Stimulated activated CD8-positive, alpha-beta memory T cell treated with anti-CD3 and anti-CD28 coated beads, Interleukin-4, amount 100 ng/mL, for 1 hour (primary cell): ENCODE measurements at regions not wholly inside any gene's neighbourhood (a gene's known extent, or its start where the extent isn't known, plus 50 kb on each side); places are given as distances from the start of the nearest gene placed in this dataset.
"Not testable (repeated sequence)": the region's sequence is repeated elsewhere in the genome, so short reads cannot be mapped to it uniquely, and the experiment has no call there.

ENCODE experiments used
- DNase-seq, 2 donors: peaks; one replicate each; pipeline ENCODE4 v3.0.0-alpha.2; 2020; ENCODE audit warnings: low read depth in 2 of 2, low spot score in 1 of 2

GRCh38 chr3:157921811-157922210 is 184.4 kb downstream of the SHOX2 start:
- DNase-seq: no peak

GRCh38 chr3:157920822-157921700 is 185.2 kb downstream of the SHOX2 start:
- DNase-seq: no peak

DNA sequence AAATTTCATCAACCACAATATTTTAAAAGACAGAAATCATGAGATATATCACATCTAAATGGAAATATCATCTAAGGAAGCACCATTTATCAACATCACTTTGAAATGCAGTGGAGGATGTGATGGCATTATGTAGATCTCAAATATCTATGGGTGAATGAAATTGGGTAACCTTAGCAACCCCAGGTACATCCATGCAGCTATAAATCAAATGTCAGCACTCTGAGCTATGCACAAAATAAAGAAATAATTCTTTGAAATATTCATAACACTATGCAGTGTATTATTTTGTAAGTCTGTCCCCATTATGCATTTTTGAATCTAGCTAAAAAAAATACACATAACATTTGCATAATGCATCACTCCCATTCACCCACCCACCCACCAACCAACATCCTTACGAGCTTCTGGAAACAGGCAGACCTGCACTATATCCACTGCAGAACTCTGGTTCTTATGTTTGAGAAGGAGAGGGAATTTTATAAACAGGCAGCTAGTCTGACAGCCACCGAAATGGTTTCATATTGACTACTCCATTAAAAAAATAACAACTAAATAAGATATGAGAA is 186.8 kb downstream of the SHOX2 start:
- DNase-seq: no peak

DNA sequence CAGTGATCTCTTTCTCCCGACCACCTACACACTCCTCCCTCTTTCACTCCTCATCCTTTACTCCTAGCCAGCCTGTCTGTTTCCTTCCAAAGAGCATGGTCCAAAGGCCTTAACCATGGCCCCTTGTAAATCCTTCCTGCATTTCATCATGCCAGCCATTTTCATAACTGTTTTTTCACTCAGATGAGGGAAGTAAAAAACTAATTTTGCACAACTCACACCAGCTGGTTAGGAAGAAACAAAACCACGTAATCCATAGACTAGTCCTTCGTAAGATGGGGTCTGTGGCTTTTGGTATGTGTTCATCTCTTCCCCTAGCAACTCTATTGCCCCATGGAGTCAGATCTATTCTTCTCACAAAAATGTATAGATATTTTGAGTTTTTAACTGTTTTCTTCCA is 187.8 kb downstream of the SHOX2 start:
- no peak for DNase-seq

- no peak for DNase-seq
These were observed 189.5 kb downstream of the SHOX2 start for GRCh38 chr3:157916672-157917071.

- DNase-seq: no peak
These were observed 191.3 kb downstream of the SHOX2 start for GRCh38 chr3:157914882-157915281.

DNA sequence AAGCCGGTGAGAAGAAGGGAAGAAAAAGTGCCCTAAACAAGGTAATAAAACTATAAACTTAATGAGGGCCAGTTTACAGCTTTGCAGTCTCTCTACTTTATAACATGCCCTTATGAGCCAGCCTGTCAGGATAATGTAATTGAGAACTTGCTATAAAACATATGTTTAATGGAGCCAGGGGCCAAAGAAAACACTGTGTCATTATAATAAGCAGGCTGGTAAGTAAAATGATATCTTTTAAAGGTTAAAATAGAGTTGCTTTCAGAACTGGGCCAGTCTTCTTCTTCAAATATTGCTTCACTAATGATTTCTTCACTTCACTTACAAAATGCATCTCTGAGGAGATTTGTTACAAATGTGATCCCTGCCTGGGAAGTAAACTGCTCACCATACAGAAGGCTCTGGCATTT is 192.5 kb downstream of the SHOX2 start:
- no peak for DNase-seq

GRCh38 chr3:157912514-157913451 is 193.4 kb downstream of the SHOX2 start:
- DNase-seq: no peak

DNA sequence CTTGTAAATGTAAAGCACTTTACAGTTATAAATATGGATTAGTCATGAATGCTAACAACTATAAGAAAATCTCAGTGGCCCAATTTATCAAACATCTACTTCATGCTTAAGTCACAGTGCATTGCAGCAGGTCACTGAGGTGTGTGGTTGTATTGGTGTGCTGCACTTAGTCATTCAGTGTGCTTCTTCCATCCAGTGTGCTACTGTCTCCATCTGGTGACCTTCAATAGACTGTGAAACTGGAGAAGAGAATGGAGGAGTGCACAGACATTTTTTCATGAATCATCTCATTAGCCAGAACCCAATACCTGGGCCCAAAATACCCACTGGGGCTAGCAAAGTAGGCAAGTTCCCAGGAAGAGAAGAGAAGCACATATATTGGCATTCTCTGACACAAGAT is 199.6 kb downstream of the SHOX2 start:
- no peak for DNase-seq

DNA sequence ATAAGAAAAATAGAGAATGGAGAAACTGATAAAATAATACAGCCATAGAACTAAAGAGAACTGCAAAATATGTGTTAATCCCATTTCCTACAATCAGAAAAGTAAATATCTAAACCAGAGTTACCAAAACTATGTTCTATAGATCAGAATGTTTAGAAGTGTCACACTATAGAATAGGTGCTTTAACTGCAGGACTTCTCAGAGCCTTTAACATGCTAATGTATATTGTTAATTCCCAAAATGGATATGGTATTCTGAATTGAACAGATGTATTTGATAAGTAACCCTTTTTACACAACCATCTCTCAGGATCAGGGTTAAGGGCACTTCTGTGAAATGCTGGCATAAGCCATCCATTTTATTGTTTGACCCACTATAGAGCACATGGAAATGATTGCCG is 200.3 kb downstream of the SHOX2 start:
- no peak for DNase-seq

- DNase-seq: not testable (repeated sequence)
These were observed 203.5 kb downstream of the SHOX2 start for GRCh38 chr3:157902680-157903079.

DNA sequence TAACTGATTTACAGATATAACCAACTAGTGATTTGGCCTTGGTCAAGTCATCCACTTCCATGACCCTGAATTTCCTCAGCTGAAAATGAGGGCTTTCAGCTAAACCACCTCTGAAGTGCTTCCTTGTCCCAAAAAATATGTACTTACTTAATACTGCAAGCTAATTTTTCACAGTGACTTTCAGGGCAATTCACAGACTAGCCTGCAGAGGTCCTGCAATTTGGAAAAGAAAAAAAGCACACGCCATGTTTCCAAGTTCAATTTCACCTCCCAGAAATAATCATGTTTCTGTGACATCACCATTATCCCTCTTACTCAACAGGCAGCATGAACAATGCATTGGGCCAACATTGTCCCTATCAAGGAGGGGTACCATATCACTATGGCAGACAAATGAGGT is 218.2 kb downstream of the SHOX2 start:
- DNase-seq: no peak

GRCh38 chr3:157876556-157876955 is 229.7 kb downstream of the SHOX2 start:
- DNase-seq: no peak

GRCh38 chr3:157872902-157873301 is 233.3 kb downstream of the SHOX2 start:
- no peak for DNase-seq

DNA sequence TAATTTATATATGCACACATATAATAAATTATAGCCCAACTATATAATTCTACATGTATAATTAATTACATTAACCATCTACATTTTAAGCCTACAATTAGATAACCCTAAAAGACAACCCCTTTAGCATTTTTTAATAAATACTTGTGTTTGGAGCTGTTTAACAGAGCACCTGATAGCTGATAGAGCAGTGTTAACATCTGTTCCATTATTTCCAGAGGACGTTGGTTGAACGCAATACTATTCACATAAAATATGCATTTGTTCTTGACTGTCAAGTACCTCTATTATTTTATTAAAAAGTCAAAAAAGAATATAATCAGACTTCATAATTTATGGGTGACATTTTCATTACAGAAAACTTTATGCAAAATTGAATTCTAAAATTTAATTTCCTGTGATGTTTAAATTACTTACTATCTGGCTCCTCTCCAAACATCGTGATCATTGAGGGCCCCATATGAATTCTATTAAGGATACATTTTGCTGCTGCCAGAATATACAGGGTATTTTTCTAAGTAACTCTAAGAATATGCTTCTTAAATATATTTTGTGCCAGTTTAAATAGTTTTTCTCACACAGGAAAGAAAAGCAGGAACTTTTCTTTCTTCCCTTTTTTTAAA is 234.3 kb downstream of the SHOX2 start:
- no peak for DNase-seq

GRCh38 chr3:157871248-157871647 is 235.0 kb downstream of the SHOX2 start:
- DNase-seq: no peak

DNA sequence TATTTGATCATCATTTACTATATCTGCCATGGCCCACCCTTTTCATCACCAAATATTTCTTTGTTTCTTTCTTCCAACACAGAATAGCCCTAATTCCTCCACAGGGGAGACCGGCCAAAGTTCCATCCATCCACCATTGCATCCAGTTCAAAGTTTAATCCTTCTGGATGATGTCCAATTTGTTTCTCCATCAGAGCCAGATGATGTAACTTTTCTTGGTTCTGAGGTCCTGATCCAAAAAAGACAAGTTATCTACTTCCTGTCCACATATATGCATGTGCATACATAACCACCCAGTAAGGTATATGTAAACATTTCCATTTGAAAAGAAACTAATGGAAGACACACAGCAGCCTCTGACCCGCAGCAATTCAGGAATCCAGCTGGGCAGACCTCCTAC is 237.3 kb downstream of the SHOX2 start:
- no peak for DNase-seq

DNA sequence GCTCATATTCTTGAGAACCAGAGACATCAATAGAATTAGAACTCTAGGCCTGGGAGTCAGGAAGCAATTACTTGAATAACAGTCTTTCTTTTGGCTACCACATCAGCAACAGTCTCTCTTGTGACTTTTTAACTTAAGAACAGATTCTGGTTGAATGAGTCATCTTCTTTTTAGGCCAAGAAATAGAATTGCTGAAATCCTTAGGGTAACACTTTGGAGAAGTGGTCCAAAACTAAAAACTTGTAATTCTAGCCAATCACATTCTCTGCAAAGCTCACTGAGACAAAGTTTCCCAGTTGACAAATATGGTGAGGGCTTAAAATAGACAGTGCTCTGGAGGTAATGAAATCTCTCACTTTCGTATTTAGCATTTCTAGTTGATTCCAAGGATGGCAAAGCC is 238.0 kb downstream of the SHOX2 start:
- no peak for DNase-seq

- no peak for DNase-seq
These were observed 240.7 kb downstream of the SHOX2 start for GRCh38 chr3:157865352-157866000.

DNA sequence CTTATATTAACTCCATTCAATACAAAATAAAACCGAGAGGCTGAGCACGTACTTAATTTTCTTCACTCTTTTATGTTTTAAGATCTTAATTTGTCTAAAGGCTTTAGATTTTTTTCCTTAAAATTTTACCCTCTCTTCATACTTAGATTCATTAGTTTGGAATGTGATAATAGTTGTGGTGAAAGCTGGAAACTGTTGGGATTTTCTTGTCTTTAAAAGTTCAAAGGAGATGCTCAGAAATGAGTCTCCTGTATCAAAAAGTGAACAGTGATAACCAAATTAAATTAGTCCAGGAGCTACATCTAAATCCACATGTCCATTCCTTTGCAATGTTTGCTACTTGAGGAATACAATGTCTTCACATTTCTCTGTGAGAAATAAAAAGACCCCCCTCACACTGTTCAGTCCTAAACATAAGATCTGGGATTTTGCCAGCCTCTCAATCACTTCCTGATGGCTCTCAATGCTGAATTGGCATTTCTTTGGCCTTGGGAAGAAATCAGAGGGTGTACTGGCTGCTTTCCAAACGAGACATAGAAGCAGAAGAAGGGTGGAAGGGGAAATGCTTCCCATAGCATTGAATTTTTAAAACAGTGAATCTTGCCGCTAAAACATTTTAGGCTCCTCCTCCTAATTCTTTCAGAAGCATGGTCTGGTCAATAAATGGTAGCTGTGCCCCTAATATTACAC is 245.0 kb downstream of the SHOX2 start:
- DNase-seq: no peak
